ENCODE measurements at regions not wholly inside any gene's neighbourhood (a gene's known extent, or its start where the extent isn't known, plus 50 kb on each side); places are given as distances from the start of the nearest gene placed in this dataset.

DNA sequence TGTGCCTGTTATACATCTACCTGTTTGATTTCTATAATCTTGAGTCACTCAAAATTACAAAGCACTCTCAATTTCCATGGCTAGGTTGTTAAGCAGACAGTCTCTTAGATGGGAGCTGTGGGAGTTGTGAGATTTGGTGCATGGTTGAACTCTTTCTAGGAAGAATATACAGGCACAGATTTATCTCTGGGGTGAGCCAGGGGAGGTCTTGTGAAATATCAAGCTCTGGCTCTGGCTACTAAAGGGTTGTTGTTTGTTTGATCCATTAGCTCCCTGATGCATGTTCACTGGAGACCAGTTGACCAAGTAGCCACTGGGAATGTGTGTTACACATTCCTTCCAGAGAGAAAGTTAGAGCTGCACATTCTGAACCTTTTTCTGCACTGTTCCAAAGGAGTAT is 117.2 kb upstream of the HMGA2 start:
- peaks cover 17% of the 10 kb centered on the region for H3K9me3 ChIP-seq (ENCODE audit: low read depth, low read length, poor library complexity, severe bottlenecking)
- DNase-seq (ENCODE audit: low spot score) = no peak
- no peaks in the 10 kb centered on the region for H3K4me1 ChIP-seq (ENCODE audit: insufficient read depth, low read length, poor library complexity, severe bottlenecking)
- no TSS peak for BruUV-seq (replicated peaks)
- TF ChIP-seq, protein P1, sequence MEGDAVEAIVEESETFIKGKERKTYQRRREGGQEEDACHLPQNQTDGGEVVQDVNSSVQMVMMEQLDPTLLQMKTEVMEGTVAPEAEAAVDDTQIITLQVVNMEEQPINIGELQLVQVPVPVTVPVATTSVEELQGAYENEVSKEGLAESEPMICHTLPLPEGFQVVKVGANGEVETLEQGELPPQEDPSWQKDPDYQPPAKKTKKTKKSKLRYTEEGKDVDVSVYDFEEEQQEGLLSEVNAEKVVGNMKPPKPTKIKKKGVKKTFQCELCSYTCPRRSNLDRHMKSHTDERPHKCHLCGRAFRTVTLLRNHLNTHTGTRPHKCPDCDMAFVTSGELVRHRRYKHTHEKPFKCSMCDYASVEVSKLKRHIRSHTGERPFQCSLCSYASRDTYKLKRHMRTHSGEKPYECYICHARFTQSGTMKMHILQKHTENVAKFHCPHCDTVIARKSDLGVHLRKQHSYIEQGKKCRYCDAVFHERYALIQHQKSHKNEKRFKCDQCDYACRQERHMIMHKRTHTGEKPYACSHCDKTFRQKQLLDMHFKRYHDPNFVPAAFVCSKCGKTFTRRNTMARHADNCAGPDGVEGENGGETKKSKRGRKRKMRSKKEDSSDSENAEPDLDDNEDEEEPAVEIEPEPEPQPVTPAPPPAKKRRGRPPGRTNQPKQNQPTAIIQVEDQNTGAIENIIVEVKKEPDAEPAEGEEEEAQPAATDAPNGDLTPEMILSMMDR (conservative IDR thresholded peaks at IDR 0.05; ENCODE audit: low read depth, low read length) = no peak
- TF ChIP-seq EZH2 (IDR thresholded peaks at IDR 0.05; ENCODE audit: borderline replicate concordance, low read depth, low read length, poor library complexity, severe bottlenecking) = no peak
- H3K27me3 ChIP-seq (replicated peaks; ENCODE audit: insufficient read depth, low read depth, low read length, poor library complexity) = no peaks in the 10 kb centered on the region
- H3K36me3 ChIP-seq (ENCODE audit: insufficient read depth, low read length, poor library complexity, severe bottlenecking) = no peaks in the 10 kb centered on the region
- CTCF ChIA-PET = no interaction called here
- no peak overlapping the region for H3K27ac ChIP-seq (ENCODE audit: low read depth, low read length, poor library complexity, severe bottlenecking)
- intact Hi-C loops (cut with micrococcal nuclease; ENCODE audit: unreplicated experiment) = no loop called here
- POLR2A ChIA-PET (ENCODE audit: low non-redundant PET) = no interaction called here
- H3K4me3 ChIP-seq (ENCODE audit: low read depth, low read length, poor library complexity, severe bottlenecking) = no peak overlapping the region

DNA sequence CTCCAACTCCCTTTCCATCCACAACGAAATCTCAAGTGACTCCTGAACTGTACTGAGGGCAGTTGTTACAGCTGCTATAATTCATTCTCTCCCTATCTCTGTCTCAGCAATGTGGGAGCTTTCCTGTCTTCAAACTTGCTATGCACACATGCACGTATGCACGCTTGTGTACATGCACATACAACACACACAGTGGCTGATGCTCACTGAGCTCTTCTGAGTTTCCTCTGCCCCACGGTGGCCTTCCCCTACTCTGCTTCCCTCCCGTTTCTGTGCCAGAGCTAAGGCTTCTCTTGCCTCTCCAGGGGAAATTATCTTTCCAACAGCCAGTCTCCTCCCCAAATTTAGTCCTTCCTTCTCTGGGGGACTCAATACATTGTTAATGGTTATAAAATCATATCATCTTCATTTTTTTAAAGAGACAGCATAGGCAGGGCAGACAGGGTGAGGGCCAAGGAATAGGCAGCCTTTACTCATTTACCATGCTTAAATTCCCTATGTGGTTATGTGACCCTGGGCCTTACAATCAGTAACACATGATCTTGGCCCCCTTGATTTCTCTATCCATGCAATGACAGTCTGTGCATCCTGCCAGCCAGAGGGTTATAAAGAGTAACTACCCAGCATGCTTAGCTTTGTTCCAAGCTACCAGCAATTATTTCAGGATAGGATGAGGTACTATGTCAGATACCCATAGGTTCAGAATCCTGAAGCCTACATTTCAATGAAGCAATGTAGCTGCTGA is 111.9 kb upstream of the HMGA2 start:
- Histone ChIP-seq H3K4me1 (ENCODE audit: insufficient read depth, low read length, poor library complexity, severe bottlenecking) (no peaks in the 10 kb centered on the region), H3K36me3 (ENCODE audit: insufficient read depth, low read length, poor library complexity, severe bottlenecking) (no peaks in the 10 kb centered on the region), H3K27me3 (replicated peaks; ENCODE audit: insufficient read depth, low read depth, low read length, poor library complexity) (no peaks in the 10 kb centered on the region), H3K9me3 (ENCODE audit: low read depth, low read length, poor library complexity, severe bottlenecking) (no peaks in the 10 kb centered on the region), H3K27ac (ENCODE audit: low read depth, low read length, poor library complexity, severe bottlenecking) (no peak overlapping the region), H3K4me3 (ENCODE audit: low read depth, low read length, poor library complexity, severe bottlenecking) (no peak overlapping the region)
- ChIA-PET CTCF (no interaction called here), POLR2A (ENCODE audit: low non-redundant PET) (no interaction called here)
- no peak for TF ChIP-seq EZH2 (IDR thresholded peaks at IDR 0.05; ENCODE audit: borderline replicate concordance, low read depth, low read length, poor library complexity, severe bottlenecking)
- TF ChIP-seq, protein P1 (conservative IDR thresholded peaks at IDR 0.05; ENCODE audit: low read depth, low read length) = no peak
- DNase-seq (ENCODE audit: low spot score) = no peak
- BruUV-seq (replicated peaks) = no TSS peak
- intact Hi-C loops (cut with micrococcal nuclease; ENCODE audit: unreplicated experiment) = no loop called here

DNA sequence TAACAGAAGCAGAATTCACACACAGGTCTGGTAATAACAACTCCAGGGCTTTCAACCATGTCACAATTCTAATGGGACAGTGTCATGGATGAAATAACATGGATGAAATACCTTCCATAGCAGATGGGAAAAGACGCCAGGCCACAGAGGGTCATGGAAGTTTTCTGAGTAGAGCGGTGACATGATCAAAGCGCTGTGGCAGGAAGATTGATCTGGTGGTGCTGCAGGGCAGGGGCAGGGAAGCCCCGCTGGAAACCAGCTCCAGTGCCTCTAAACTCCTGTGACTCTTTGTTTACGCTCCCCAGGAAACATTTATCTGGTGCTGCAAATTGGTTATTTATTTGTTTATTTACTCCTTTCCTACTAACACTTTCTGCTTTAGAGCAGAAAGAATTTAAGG is 108.3 kb upstream of the HMGA2 start:
- ChIA-PET POLR2A (ENCODE audit: low non-redundant PET) (no interaction called here), CTCF (no interaction called here)
- H3K9me3 ChIP-seq (ENCODE audit: low read depth, low read length, poor library complexity, severe bottlenecking) = no peaks in the 10 kb centered on the region
- no peak overlapping the region for H3K4me3 ChIP-seq (ENCODE audit: low read depth, low read length, poor library complexity, severe bottlenecking)
- H3K27me3 ChIP-seq (replicated peaks; ENCODE audit: insufficient read depth, low read depth, low read length, poor library complexity) = no peaks in the 10 kb centered on the region
- no peak overlapping the region for H3K27ac ChIP-seq (ENCODE audit: low read depth, low read length, poor library complexity, severe bottlenecking)
- no peak for DNase-seq (ENCODE audit: low spot score)
- no peaks in the 10 kb centered on the region for H3K4me1 ChIP-seq (ENCODE audit: insufficient read depth, low read length, poor library complexity, severe bottlenecking)
- no TSS peak for BruUV-seq (replicated peaks)
- intact Hi-C loops (cut with micrococcal nuclease; ENCODE audit: unreplicated experiment) = no loop called here
- no peaks in the 10 kb centered on the region for H3K36me3 ChIP-seq (ENCODE audit: insufficient read depth, low read length, poor library complexity, severe bottlenecking)
- no peak for TF ChIP-seq EZH2 (IDR thresholded peaks at IDR 0.05; ENCODE audit: borderline replicate concordance, low read depth, low read length, poor library complexity, severe bottlenecking)
- TF ChIP-seq, protein P1 (conservative IDR thresholded peaks at IDR 0.05; ENCODE audit: low read depth, low read length) = no peak
